OCI-LY7 (cell line): ENCODE measurements at regions not wholly inside any gene's neighbourhood (a gene's known extent, or its start where the extent isn't known, plus 50 kb on each side); places are given as distances from the start of the nearest gene placed in this dataset.

ENCODE experiments used
- EZH2phosphoT487 ChIP-seq: fragments of 200-600 bp; sonication (generic); IDR thresholded peaks from 2 replicates; pipeline ENCODE4 v1.6.1; 2018; ENCODE audit warnings: low read depth, borderline replicate concordance, mild to moderate bottlenecking, mixed run types, antibody characterized with exemption, low read length, moderate library complexity, mixed read lengths
- TF ChIP-seq, protein P1 (sequence below): fragments of 200-600 bp; sonication (generic); conservative IDR thresholded peaks from 2 replicates; pipeline ENCODE4 v1.5.1; 2014; ENCODE audit warnings: mild to moderate bottlenecking, antibody characterized with exemption, low read length, moderate library complexity, mixed read lengths

DNA sequence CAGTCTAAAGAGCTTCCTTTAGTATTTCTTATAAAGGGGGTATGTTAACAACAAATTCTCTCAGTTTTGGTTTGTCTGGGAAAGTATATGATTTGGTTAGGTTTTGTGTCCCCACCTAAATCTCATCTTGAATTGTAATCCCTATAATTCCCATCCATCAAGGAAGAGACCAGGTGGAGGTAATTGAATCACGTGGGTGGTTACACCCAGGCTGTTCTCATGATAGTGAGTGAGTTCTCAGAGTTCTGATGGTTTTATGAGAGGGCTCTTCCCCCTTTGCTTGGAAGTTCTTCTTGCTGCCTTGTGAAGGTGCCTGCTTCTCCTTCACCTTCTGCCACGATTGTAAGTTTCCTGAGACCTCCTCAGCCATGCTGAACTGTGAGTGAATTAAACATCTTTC lies 109.1 kb downstream of the MACIR start:
- TF ChIP-seq, protein P1, sequence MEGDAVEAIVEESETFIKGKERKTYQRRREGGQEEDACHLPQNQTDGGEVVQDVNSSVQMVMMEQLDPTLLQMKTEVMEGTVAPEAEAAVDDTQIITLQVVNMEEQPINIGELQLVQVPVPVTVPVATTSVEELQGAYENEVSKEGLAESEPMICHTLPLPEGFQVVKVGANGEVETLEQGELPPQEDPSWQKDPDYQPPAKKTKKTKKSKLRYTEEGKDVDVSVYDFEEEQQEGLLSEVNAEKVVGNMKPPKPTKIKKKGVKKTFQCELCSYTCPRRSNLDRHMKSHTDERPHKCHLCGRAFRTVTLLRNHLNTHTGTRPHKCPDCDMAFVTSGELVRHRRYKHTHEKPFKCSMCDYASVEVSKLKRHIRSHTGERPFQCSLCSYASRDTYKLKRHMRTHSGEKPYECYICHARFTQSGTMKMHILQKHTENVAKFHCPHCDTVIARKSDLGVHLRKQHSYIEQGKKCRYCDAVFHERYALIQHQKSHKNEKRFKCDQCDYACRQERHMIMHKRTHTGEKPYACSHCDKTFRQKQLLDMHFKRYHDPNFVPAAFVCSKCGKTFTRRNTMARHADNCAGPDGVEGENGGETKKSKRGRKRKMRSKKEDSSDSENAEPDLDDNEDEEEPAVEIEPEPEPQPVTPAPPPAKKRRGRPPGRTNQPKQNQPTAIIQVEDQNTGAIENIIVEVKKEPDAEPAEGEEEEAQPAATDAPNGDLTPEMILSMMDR, result no peak
- TF ChIP-seq EZH2phosphoT487, result no peak
